ENCODE measurements at regions not wholly inside any gene's neighbourhood (a gene's known extent, or its start where the extent isn't known, plus 50 kb on each side); places are given as distances from the start of the nearest gene placed in this dataset.

GRCh38 chr3:39753391-39753790, 56.0 kb upstream of the MYRIP start:
- in situ Hi-C loops (cut with MboI; ENCODE audit: low sequenced_read_pairs in 4 of 4): no loop called here
- no peak for TF ChIP-seq POLR2A (IDR thresholded peaks at IDR 0.05)
- TF ChIP-seq, protein P1, sequence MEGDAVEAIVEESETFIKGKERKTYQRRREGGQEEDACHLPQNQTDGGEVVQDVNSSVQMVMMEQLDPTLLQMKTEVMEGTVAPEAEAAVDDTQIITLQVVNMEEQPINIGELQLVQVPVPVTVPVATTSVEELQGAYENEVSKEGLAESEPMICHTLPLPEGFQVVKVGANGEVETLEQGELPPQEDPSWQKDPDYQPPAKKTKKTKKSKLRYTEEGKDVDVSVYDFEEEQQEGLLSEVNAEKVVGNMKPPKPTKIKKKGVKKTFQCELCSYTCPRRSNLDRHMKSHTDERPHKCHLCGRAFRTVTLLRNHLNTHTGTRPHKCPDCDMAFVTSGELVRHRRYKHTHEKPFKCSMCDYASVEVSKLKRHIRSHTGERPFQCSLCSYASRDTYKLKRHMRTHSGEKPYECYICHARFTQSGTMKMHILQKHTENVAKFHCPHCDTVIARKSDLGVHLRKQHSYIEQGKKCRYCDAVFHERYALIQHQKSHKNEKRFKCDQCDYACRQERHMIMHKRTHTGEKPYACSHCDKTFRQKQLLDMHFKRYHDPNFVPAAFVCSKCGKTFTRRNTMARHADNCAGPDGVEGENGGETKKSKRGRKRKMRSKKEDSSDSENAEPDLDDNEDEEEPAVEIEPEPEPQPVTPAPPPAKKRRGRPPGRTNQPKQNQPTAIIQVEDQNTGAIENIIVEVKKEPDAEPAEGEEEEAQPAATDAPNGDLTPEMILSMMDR (IDR thresholded peaks at IDR 0.05 in 4 of 5, conservative IDR thresholded peaks at IDR 0.05 in 1 of 5): no peak
- H3K27me3 ChIP-seq: no peaks in the 10 kb centered on the region
- intact Hi-C loops (cut with DNase I; ENCODE audit: low total_unique reads): no loop called here
- H3K27ac ChIP-seq: no peak overlapping the region
- no peaks in the 10 kb centered on the region for H3K36me3 ChIP-seq
- no peaks in the 10 kb centered on the region for H3K9me3 ChIP-seq
- H3K4me3 ChIP-seq: no peak overlapping the region
- ATAC-seq (no peak), DNase-seq (no peak)
- no peaks in the 10 kb centered on the region for H3K4me1 ChIP-seq

- Histone ChIP-seq H3K4me1 (no peaks in the 10 kb centered on the region), H3K36me3 (no peaks in the 10 kb centered on the region), H3K9me3 (no peaks in the 10 kb centered on the region), H3K4me3 (no peak overlapping the region), H3K27ac (no peak overlapping the region), H3K27me3 (no peaks in the 10 kb centered on the region)
- ATAC-seq (no peak), DNase-seq (no peak)
- no peak for TF ChIP-seq POLR2A (IDR thresholded peaks at IDR 0.05)
- TF ChIP-seq, protein P1 (IDR thresholded peaks at IDR 0.05 in 4 of 5, conservative IDR thresholded peaks at IDR 0.05 in 1 of 5): no peak
- in situ Hi-C loops (cut with MboI; ENCODE audit: low sequenced_read_pairs in 4 of 4) (no loop called here), intact Hi-C loops (cut with DNase I; ENCODE audit: low total_unique reads) (no loop called here)
These were observed 54.9 kb upstream of the MYRIP start for GRCh38 chr3:39754549-39754948.

- H3K4me1 ChIP-seq: no peaks in the 10 kb centered on the region
- no peaks in the 10 kb centered on the region for H3K36me3 ChIP-seq
- DNase-seq (no peak), ATAC-seq (no peak)
- no peaks in the 10 kb centered on the region for H3K9me3 ChIP-seq
- H3K27ac ChIP-seq: no peak overlapping the region
- TF ChIP-seq POLR2A (IDR thresholded peaks at IDR 0.05): no peak
- TF ChIP-seq, protein P1 (IDR thresholded peaks at IDR 0.05 in 4 of 5, conservative IDR thresholded peaks at IDR 0.05 in 1 of 5): no peak
- no peaks in the 10 kb centered on the region for H3K27me3 ChIP-seq
- H3K4me3 ChIP-seq: no peak overlapping the region
- intact Hi-C loops (cut with DNase I; ENCODE audit: low total_unique reads) (no loop called here), in situ Hi-C loops (cut with MboI; ENCODE audit: low sequenced_read_pairs in 4 of 4) (no loop called here)
These were observed 54.3 kb upstream of the MYRIP start for GRCh38 chr3:39755100-39755499.

DNA sequence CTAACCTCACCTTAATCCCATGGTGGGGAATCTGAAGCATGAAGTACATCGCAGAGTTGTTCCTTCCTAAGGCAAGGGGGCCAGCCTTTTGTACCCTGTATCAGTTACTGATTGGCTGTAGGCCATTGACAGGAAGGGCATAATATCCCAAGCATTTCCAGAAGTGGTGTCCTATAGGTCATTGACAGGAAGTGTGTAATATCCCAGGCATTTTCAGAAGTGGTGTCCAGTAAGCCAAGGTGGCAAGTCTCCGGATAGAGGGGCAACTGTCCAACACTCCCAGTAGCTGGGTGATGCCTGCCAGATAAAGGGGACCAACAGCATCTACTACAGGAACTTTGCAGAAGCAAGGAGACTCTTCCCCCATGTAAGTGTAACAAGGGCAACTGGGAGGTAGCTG, 52.1 kb upstream of the MYRIP start:
- Histone ChIP-seq H3K4me1 (peaks cover 0 to 2% of the 10 kb centered on the region in 2 donors), H3K4me3 (no peak overlapping the region), H3K27me3 (no peaks in the 10 kb centered on the region), H3K27ac (no peak overlapping the region), H3K9me3 (no peaks in the 10 kb centered on the region), H3K36me3 (no peaks in the 10 kb centered on the region)
- ATAC-seq (no peak), DNase-seq (no peak)
- in situ Hi-C loops (cut with MboI; ENCODE audit: low sequenced_read_pairs in 4 of 4): no loop called here
- TF ChIP-seq, protein P1 (IDR thresholded peaks at IDR 0.05 in 4 of 5, conservative IDR thresholded peaks at IDR 0.05 in 1 of 5): no peak
- TF ChIP-seq POLR2A (IDR thresholded peaks at IDR 0.05): no peak
- intact Hi-C loops (cut with DNase I; ENCODE audit: low total_unique reads): no loop called here

All from gastrocnemius medialis (tissue), 4 donors.